ENCODE measurements at regions not wholly inside any gene's neighbourhood (a gene's known extent, or its start where the extent isn't known, plus 50 kb on each side); places are given as distances from the start of the nearest gene placed in this dataset.
"Not testable (repeated sequence)": the region's sequence is repeated elsewhere in the genome, so short reads cannot be mapped to it uniquely, and the experiment has no call there.

DNA sequence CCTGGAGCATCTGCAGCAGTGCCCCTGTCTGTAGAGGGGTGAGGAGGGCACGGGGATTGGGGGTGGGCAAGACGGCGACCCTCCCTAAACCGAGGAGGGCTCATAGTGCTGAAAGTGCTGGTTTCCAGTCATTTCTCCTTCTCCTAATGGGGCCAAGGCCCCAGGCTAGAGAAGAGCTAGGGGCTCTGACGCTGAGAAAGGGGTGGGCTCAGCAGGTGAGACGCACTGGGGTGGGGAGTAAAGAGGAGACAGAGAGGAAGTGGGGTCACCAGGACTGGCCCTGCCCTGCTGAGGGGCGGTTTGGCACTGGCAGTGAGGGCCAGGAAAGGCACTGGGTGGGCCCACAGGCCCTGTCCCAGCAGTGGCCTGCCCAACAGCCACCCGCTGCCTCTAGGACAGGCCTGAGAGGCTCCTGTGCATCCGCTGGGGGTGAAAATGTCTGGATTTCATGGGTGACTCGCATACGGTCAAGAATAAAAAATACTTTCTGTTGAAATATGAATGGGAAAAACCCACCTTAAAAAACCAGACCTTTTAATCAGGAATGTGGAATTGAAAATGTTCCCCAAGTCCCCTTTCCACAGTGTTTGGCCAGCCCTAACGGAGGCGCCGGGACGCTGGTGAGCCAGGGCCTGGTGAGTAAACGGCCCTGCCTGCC is 122.4 kb upstream of the SMURF2 start:
- DNase-seq: peak; percentile 51 to 78

DNA sequence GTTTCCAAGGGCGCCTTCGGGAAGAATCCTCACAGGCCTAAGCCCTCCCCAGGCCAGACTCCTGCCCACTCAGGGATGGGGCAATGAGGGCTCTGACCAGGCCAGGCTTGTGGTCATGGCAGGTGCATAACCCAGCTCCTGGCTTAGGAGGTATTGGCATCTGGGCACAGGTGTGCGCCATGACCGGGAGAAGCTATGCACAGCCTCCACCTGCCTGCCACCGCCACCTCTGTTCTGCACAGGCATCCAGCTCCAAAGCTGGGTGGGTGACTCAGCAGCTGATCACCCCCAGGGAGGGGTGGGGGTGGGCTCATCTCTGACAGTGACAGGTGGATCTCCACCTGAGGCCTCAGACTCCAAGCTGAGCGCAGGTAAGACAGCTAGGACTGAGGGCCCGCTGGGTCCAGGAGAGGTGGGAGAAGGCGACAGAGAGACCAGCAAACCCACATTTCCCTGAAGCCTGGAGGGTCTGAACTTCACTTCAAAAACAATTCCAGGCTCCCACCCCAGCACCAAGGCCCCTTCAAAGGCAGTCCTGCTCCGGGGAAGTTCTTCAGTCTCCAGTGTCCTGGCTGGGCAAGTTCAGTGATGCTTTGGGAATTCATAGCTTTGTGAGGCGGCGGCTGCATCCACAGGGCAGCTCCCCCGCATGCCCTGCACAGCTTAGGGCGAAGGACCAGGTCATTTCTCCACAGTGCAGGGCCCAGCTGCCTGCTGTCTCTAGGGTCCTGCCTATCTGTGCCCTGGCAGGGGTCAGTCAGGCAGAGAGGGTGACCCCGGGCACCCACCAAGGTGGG is 121.6 kb upstream of the SMURF2 start:
- no peak for DNase-seq

DNA sequence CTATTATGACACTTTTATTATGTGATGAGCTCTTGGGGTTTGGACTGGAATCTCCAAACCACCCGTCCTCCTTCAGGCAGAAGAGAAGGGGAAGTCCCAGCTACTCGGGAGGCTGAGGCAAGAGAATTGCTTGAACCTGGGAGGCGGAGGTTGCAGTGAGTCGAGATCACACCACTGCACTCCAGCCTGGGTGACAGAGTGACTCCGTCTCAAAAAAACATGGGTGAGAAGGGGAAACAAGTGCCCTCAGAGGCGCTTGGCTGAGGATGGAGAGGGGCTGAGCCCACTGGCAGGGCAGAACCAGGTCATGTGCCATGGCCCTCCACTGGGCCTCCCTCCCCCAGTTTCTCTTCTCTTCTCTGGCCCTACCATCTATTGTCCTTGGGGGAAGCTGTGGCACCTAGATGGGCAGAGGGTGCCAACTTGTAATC is 120.9 kb upstream of the SMURF2 start:
- DNase-seq: peak; percentile 79 to 95

DNA sequence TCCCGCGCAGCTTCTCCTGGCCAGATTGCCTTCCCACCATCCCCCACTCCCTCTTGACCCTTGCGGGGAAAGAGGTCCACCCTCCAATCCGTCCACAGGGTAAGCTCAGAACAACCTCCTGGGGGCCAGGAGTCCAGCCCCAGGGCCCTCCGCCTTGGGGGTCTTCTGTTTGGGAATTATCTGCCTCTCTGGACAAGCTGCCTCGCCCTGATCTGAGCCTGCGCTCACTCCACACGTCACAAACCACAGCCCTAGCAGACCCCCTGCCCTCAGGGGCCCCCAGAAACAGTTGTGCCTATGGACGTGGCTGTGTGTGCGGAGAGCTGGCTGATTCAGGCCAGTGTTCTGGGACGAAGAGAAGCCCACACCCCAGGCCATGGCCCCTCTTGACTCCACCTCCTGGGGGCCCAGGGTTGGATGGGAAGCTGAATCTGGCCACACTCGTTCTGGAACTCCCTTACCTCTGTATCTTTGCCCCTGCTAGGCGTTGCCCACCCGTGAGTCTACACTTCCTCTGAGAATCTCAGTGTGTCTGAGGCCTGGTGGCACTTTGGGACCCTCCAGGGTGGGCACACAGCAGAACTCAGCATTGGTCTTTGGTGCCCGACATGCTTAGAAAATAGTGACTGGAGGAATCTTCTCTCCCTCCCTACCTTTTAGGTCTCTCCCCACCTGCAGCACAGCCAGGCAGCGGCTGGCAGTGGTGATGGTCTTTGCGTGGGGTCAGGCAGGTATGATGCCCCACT is 119.9 kb upstream of the SMURF2 start:
- no peak for DNase-seq

DNA sequence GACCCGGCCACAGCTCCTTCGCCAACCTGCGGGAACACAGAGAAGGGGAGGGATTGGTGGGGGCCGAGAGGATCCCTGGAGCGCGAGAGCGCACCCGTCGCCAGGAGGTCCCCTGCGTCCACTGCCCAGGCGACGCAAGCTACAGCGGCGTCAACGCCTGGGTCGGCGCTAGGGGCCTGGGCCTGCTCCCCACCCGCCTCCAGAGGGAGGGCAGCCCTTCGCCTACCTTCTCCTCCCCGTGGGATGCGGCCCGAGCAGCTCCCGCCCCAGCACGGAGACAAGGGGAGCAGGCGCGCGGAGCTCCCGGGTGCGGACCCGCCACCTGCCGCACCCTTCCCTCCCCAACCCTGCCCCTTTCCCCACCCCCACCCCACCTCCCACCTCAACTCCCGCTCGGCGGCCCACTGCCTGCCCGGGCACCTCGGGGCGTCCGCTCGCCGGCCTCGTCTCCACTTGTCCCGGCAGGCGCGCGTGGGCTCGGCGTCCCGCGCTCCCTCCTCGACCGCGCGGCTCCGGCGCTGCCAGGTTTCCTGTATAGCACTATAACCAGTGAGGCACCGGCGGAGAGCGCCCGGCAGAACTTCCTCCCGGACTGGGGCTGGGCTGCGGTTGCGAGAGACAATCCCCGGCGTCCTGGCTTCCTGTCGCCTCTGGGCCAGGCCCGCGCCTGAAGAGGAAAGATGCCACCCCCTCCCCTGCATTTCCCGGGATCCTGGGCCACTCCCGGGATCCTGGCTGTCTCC is 119.1 kb upstream of the SMURF2 start:
- peak; percentile 63 to 70 for DNase-seq

DNA sequence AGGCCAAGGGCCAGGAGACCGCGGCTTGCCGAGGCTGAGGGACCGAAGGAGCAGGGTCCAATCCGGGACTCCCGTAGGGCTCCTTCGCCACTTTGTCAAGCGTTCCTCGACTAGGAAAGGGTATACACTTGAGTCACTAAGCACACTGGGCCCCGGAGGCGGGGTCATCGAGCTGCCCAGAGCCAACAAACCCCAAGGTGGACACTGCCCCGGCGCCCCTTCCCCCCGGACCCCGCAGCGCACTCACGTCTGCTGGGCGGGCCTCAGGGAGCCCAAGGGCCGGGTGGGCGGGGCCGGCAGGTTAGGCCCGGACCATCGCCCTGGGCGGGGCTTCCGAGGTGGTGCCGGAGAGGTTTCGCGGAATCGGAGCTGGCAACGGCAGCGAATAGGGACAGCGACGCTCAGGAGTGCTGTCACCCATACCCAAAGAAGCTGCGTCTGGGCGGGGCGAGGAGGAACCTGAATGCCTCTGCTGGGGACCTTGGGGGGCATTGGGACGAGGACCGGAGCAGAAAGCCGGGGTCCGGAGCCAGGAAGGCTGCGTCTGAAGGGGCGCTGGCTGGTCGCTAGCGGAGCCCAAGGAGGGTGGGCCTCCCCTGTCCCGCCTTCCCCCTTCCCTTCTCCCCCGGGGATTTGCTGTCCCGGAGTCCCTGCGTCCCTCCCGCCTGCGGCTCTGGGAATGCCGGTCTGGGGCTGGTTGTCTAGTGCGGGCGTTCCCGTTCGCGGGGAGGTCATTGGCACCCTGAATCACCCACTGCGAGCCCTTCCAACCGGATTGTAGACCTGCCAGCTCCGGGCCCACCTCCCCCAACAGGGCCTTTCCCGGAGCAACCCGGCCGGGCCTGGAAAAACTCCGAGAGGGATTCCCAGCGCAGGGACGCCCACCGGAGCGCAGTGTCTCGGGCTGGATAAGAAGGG is 118.2 kb upstream of the SMURF2 start:
- peak; percentile 34 to 71 for DNase-seq

DNA sequence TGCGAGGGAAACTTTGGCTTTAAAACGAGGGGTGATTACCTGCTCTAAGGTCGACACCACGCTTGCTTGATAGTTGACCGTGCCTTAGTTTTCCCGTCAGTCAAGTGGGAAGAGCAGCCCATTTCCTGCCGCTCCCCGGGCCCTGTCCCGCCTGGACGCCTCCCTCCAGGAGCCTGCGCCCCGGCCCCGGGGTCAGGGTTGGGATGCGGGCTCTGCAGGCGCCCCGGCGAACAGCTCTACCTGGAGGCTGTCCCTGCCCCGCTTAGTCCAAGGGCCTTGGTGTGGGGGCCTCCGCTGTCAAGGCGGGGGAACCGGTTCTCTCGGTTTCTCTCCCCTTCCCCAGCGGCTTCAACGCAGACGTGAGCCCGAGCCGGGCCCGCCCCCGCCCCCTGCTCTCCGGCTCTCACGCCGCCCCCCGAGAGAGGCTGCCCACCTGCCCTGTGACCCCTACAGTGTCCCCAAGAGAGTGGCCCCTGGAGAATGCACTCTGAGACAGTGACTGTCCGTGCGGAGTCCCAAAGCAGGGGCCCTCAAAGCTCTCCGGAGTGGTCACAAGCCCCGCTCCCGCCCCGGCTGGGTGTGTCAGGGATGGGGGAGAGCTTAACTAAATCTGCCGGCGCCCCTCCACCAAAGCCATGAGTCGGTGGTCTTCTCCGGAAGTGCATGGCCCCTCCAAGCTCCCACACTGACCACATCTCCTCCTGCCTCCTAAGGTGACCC is 117.4 kb upstream of the SMURF2 start:
- no peak for DNase-seq

GRCh38 chr17:64779098-64779375 is 116.9 kb upstream of the SMURF2 start:
- not testable (repeated sequence) for DNase-seq

GRCh38 chr17:64778240-64779097 is 116.4 kb upstream of the SMURF2 start:
- DNase-seq: peak in 1 of 2 donors; percentile 11

DNA sequence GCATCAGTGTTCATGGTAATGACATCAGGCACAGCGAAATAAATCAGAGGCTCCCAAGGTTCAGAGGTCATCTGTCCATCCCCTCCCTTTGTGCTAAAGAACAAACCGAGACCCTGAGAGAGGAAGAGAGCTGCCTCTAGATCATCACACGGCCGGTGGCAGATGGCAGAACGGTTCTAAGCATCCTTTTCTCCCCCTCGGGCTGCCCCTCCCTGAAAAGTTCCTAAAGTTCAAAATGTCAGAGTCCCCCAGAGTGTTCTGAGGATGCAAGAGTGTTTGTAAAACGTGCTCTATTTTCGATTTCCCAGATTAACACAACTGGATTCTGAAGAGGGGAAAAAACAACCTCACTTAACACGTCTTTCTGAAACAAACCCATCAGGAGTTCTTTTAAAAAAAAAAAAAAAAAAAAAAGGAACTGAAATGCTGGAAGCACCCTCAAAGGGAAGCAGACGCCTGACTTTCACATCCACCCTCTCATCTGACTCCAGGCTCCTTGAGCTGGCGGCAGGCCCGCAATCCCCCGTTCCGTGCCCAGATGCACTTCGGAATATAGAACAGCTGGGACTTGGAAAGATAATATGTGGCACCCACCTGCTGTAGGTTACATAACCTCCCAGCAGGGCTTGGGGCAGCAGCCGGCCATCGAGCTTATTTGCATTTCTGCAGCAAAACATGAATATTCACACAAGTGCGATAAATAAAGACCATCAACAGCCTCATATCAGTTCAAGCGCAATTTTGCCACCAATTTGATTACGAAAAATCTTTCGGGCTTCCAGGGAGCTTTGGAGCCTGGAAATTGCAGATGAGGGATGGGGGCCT is 115.5 kb upstream of the SMURF2 start:
- DNase-seq: peak; percentile 64 to 78

DNA sequence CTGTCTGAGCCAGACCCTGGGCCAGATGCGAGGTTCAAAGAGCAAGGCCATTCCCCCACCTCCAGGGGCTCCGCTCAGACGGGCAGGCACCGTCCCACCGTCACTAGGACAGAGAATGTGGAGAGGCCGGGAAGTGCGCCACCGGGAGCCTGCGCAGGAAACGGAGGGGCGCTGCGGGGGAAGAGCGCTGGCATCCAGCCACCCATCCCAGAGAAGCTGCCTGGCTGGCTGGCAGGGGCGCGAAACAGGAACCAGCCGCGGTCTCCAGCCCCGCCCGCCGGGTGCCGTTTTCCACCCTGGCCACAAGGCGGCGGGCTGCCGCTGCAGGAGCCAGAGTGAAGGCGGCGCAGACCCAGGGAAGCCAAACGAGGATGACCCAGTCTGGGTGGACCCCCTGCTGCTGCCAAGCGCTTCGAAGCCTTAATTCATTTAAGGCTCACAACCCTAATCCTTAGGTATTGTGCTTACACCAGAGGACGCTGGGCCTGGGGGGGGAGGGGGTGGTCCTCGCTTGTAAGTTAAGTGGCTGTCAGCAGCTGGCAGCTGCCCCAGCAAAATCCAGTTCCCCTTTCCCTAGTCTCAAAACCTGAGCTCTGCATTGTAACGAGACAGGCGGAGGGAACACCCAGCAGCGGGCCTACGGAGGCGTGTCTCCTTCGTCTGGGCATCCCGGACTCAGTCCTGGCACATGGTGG is 114.8 kb upstream of the SMURF2 start:
- peak; percentile 78 to 90 for DNase-seq

DNA sequence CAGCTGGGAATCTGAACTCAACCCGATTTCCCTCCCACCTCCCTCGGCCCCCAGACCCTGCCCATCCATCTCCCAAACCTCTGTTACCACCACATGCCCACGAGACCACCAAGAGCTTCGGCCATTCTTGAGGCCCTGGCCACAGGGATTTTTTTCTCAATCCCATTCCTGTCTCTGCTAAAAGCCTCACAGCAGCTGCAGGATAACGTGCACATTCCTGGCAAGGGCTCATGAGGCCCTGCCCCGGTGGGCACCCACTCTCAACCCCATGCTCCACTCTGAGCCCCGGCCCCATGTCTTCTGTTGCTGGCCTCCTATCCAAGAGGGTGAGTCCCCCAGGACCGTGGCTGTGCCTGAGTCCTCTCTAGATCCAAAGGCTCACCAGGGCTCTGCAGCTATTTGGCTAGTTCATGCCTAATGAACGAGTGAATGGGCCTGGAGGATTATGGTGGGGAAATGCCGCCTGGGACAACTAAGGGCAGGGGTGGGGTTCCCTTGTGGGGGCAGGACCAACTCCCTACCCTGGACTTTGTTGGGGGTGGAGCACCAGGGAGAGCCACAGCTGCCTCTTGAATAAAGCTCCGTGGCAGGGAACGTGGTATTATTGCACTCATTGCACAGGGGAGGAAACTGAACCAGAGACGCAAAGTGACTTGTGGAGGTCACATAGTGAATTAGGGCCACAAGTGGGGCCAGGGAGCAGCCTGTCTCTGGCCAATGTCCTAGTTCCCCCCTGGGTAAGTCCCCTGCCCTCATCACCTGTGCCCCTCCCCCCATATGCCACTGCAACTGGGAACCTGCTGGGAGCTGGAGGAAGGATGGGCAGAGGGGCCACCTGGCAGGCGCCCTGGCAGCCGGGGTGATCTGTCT is 113.8 kb upstream of the SMURF2 start:
- no peak for DNase-seq

GRCh38 chr17:64774888-64775540 is 112.9 kb upstream of the SMURF2 start:
- DNase-seq: no peak

- peak; percentile 11 to 29 for DNase-seq
Observed at GRCh38 chr17:64773836-64774761, 112.0 kb upstream of the SMURF2 start.

DNA sequence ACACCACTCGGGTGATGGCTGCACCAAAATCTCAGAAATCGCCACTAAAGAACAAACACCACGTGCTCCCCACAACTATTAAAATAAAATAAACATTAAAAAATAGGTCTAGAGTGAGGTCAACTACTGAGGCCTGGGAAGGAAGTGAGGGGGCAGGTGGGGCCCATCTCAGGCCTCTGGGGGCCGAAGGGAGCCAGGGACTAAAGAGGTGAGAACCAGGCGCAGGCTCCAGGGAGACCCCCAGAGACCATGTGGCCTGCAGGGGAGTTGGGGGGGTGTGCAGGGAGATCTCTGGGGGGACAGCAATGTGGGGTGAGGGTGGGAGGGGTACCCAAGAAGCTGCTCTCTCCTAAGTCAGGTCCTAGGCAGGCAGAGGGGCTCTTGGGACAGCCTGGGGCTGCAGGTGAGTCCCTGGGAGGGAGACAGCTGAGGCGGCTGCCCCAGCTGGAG is 111.3 kb upstream of the SMURF2 start:
- DNase-seq: no peak

GRCh38 chr17:64772845-64773299 is 110.8 kb upstream of the SMURF2 start:
- DNase-seq: no peak

Data from inflammatory macrophage treated with lipopolysaccharide for 1 hour (primary cell).